Neural crest cell (in vitro differentiated cells): ENCODE measurements at regions not wholly inside any gene's neighbourhood (a gene's known extent, or its start where the extent isn't known, plus 50 kb on each side); places are given as distances from the start of the nearest gene placed in this dataset.

Experiments used
- DNase-seq: peaks from one replicate; pipeline ENCODE4 v3.0.0; 2021; ENCODE audit warnings: low read depth, mixed read lengths, low spot score
- H3K27ac Mint-ChIP-seq: one replicate; pipeline ENCODE4 v1.8.0; 2021; ENCODE audit warnings: mild to moderate bottlenecking, mixed read lengths; ENCODE audit not compliant: unreplicated experiment
- H3K27me3 Mint-ChIP-seq: 2 replicates; pipeline ENCODE4 v1.8.0; 2021; ENCODE audit warnings: low read depth, mild to moderate bottlenecking, mixed read lengths
- H3K36me3 Mint-ChIP-seq: 2 replicates; pipeline ENCODE4 v1.8.0; 2021; ENCODE audit warnings: low read depth, mild to moderate bottlenecking, mixed read lengths
- H3K4me1 Mint-ChIP-seq: 2 replicates; pipeline ENCODE4 v1.8.0; 2021; ENCODE audit warnings: mixed read lengths
- H3K4me3 Mint-ChIP-seq: one replicate; pipeline ENCODE4 v1.8.0; 2021; ENCODE audit warnings: mild to moderate bottlenecking, mixed read lengths
- H3K9me3 Mint-ChIP-seq: 2 replicates; pipeline ENCODE4 v1.8.0; 2021; ENCODE audit warnings: mixed read lengths
- CTCF ChIP-seq: fragments of 200-600 bp; sonication (generic); conservative IDR thresholded peaks from 2 replicates; pipeline ENCODE4 v1.5.0; 2021; ENCODE audit warnings: antibody characterized with exemption, mild to moderate bottlenecking

- Mint-ChIP-seq H3K4me3 (no peak overlapping the region), H3K36me3 (no peaks in the 10 kb centered on the region), H3K4me1 (no peaks in the 10 kb centered on the region), H3K27me3 (peaks cover 3% of the 10 kb centered on the region), H3K27ac (no peak overlapping the region), H3K9me3 (no peaks in the 10 kb centered on the region)
- no peak for TF ChIP-seq CTCF
- DNase-seq = no peak
Measured at GRCh38 chr11:114811971-114812370, 133.6 kb downstream of the NXPE2 start.

GRCh38 chr11:114812733-114813132 lies 134.4 kb downstream of the NXPE2 start:
- Mint-ChIP-seq H3K27me3 (peaks cover 3% of the 10 kb centered on the region), H3K4me1 (no peaks in the 10 kb centered on the region), H3K36me3 (no peaks in the 10 kb centered on the region), H3K27ac (no peak overlapping the region), H3K9me3 (no peaks in the 10 kb centered on the region), H3K4me3 (no peak overlapping the region)
- DNase-seq = no peak
- TF ChIP-seq CTCF = no peak

- Mint-ChIP-seq H3K9me3 (no peaks in the 10 kb centered on the region), H3K4me1 (no peaks in the 10 kb centered on the region), H3K27ac (no peak overlapping the region), H3K4me3 (no peak overlapping the region), H3K36me3 (no peaks in the 10 kb centered on the region), H3K27me3 (no peaks in the 10 kb centered on the region)
- DNase-seq = no peak
- no peak for TF ChIP-seq CTCF
Measured at GRCh38 chr11:114813189-114813718, 134.9 kb downstream of the NXPE2 start.

- Mint-ChIP-seq H3K36me3 (no peaks in the 10 kb centered on the region), H3K9me3 (no peaks in the 10 kb centered on the region), H3K27ac (no peak overlapping the region), H3K27me3 (peaks cover 5% of the 10 kb centered on the region), H3K4me3 (no peak overlapping the region), H3K4me1 (no peaks in the 10 kb centered on the region)
- no peak for TF ChIP-seq CTCF
- no peak for DNase-seq
Measured at GRCh38 chr11:114815176-114815575, 136.8 kb downstream of the NXPE2 start.

- Mint-ChIP-seq H3K27ac (no peak overlapping the region), H3K27me3 (peaks cover 7% of the 10 kb centered on the region), H3K4me1 (no peaks in the 10 kb centered on the region), H3K9me3 (no peaks in the 10 kb centered on the region), H3K36me3 (no peaks in the 10 kb centered on the region), H3K4me3 (no peak overlapping the region)
- TF ChIP-seq CTCF = no peak
- no peak for DNase-seq
Measured at GRCh38 chr11:114815761-114816160, 137.4 kb downstream of the NXPE2 start.

- no peak for TF ChIP-seq CTCF
- H3K27me3 Mint-ChIP-seq = peaks cover 7% of the 10 kb centered on the region
- no peaks in the 10 kb centered on the region for H3K9me3 Mint-ChIP-seq
- no peak overlapping the region for H3K4me3 Mint-ChIP-seq
- H3K36me3 Mint-ChIP-seq = no peaks in the 10 kb centered on the region
- no peak overlapping the region for H3K27ac Mint-ChIP-seq
- no peak for DNase-seq
- H3K4me1 Mint-ChIP-seq = no peaks in the 10 kb centered on the region
Measured at GRCh38 chr11:114816791-114817190, 138.5 kb downstream of the NXPE2 start.
